ENCODE measurements at regions not wholly inside any gene's neighbourhood (a gene's known extent, or its start where the extent isn't known, plus 50 kb on each side); places are given as distances from the start of the nearest gene placed in this dataset.

DNA sequence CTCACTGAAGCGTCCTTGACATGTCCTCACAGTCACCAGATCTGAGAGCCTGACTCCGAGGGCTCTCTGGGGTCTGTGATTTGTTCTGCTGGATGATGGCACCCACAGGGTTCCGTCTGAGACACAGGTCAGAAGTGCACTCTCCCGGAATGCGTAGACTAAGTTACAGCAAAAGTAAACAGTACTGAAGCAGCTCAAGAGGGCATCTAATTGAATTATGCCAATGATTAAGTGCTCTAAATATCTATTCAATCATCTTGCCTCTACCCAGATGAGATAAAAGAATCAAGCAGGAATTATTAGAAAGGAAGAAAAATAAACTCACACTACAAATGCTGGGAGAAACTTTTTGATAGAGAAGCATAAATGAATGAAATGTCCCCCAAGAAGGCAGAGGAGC lies 544.1 kb downstream of the SOX11 start:
- no peak overlapping the region for H3K14ac ChIP-seq (ENCODE audit: insufficient read length)
- no peak overlapping the region for H3K18ac ChIP-seq (ENCODE audit: extremely low read depth, low read length)
- no peaks in the 10 kb centered on the region for H4K20me1 ChIP-seq (replicated peaks in 1 of 2; ENCODE audit: control insufficient read depth in 1 of 2, insufficient read depth in 2 of 2, low read length in 2 of 2)
- no peaks in the 10 kb centered on the region for H3K79me2 ChIP-seq (ENCODE audit: control insufficient read depth in 1 of 2, insufficient read depth in 2 of 2, low read length in 2 of 2)
- no peaks in the 10 kb centered on the region for H3K4me1 ChIP-seq (replicated peaks in 1 of 4; ENCODE audit: control insufficient read depth in 3 of 4, insufficient read depth in 4 of 4, low read length in 3 of 4)
- no peak overlapping the region for H3K9ac ChIP-seq (replicated peaks in 1 of 4; ENCODE audit: extremely low read depth in 1 of 4, low read depth in 3 of 4, low read length in 3 of 4)
- no peaks in the 10 kb centered on the region for H3K79me1 ChIP-seq (ENCODE audit: low read depth, low read length)
- no peak overlapping the region for H2BK20ac ChIP-seq (ENCODE audit: low read length)
- H3K4me3 ChIP-seq (ENCODE audit: extremely low read depth in 1 of 4, insufficient read depth in 2 of 4, low read depth in 3 of 4, low read length in 4 of 4) = no peak overlapping the region
- TF ChIP-seq NRF1 (IDR thresholded peaks at IDR 0.05; ENCODE audit: low read depth, low read length) (no peak), CBX8 (IDR thresholded peaks at IDR 0.05; ENCODE audit: borderline replicate concordance, low read depth, low read length) (no peak), BCL11A (IDR thresholded peaks at IDR 0.05; ENCODE audit: low read depth in 2 of 2, low read length in 2 of 2) (no peak), HDAC2 (IDR thresholded peaks at IDR 0.05; ENCODE audit: borderline replicate concordance in 1 of 2, low read depth in 2 of 2, low read length in 2 of 2) (no peak), ASH2L (IDR thresholded peaks at IDR 0.05; ENCODE audit: low read length) (no peak), TBP (IDR thresholded peaks at IDR 0.05; ENCODE audit: low read depth, low read length) (no peak), JUN (IDR thresholded peaks at IDR 0.05; ENCODE audit: low read depth, low read length) (no peak), RNF2 (IDR thresholded peaks at IDR 0.05; ENCODE audit: borderline replicate concordance, low read depth, low read length, missing control alignments, poor library complexity, severe bottlenecking) (no peak), MAFK (IDR thresholded peaks at IDR 0.05; ENCODE audit: low read depth, low read length) (no peak)
- CTCF ChIA-PET (ENCODE audit: partially characterized antibody) = no interaction called here
- H2AK5ac ChIP-seq (ENCODE audit: low read depth, low read length) = no peak overlapping the region
- no peak overlapping the region for H3K4ac ChIP-seq (replicated peaks; ENCODE audit: insufficient read length, low read depth, low read length)
- H3K23ac ChIP-seq (ENCODE audit: insufficient read length) = no peak overlapping the region
- no peak overlapping the region for H2BK5ac ChIP-seq (ENCODE audit: low read depth, low read length)
- POLR2A ChIA-PET (ENCODE audit: partially characterized antibody) = no interaction called here
- DNase-seq (ENCODE audit: low read depth in 1 of 2, low spot score in 2 of 2) = no peak
- no peak overlapping the region for H3K56ac ChIP-seq (replicated peaks; ENCODE audit: insufficient read length, low read depth, low read length)
- H3K36me3 ChIP-seq (ENCODE audit: control insufficient read depth in 2 of 4, insufficient read depth in 4 of 4, low read length in 3 of 4) = no peaks in the 10 kb centered on the region
- H2AFZ ChIP-seq (ENCODE audit: low read length) = no peak overlapping the region
- WGBS, 2 experiments (ENCODE audit: extremely low coverage in 1 of 2, insufficient coverage in 1 of 2, insufficient read length in 1 of 2, insufficient replicate concordance in 2 of 2, low coverage in 1 of 2, low lambda C conversion rate in 2 of 2, missing lambda C conversion rate in 1 of 2) = 78% methylated on average over 5 of the region's 5 CpGs; no CpG with 5 or more reads in 1 of the 2 experiments
- no peak overlapping the region for H3K4me2 ChIP-seq (ENCODE audit: insufficient read depth in 1 of 2, low read depth in 2 of 2, low read length in 2 of 2)
- H2BK120ac ChIP-seq (replicated peaks; ENCODE audit: low read depth, low read length) = no peak overlapping the region
- H2BK12ac ChIP-seq (ENCODE audit: low read depth, low read length) = no peak overlapping the region
- no peak for FAIRE-seq
- peaks cover 0 to 4% of the 10 kb centered on the region in 2 experiments; a peak in 1 of 4 replicates for H3K9me3 ChIP-seq (ENCODE audit: insufficient read depth in 2 of 2, low read depth in 1 of 2, low read length in 1 of 2)
- H4K5ac ChIP-seq (ENCODE audit: insufficient read length, low read depth, low read length) = no peak overlapping the region
- no peak overlapping the region for H2BK15ac ChIP-seq (ENCODE audit: low read length)
- no peaks in the 10 kb centered on the region for H3K27me3 ChIP-seq (replicated peaks in 1 of 4; ENCODE audit: control insufficient read depth in 3 of 4, extremely low read depth in 1 of 4, insufficient read depth in 3 of 4, low read length in 3 of 4)
- H4K8ac ChIP-seq (ENCODE audit: extremely low read depth, insufficient read depth, low read length) = no peak overlapping the region
- H4K91ac ChIP-seq (replicated peaks; ENCODE audit: insufficient read length, low read length) = no peak overlapping the region
- H3K27ac ChIP-seq (ENCODE audit: low read depth, low read length) = no peak overlapping the region
- H3K23me2 ChIP-seq (ENCODE audit: low read depth, low read length) = no peaks in the 10 kb centered on the region

All from H1 (cell line).